ENCODE measurements at regions not wholly inside any gene's neighbourhood (a gene's known extent, or its start where the extent isn't known, plus 50 kb on each side); places are given as distances from the start of the nearest gene placed in this dataset.

- no peak overlapping the region for H3K4me3 ChIP-seq (ENCODE audit: low read depth, low read length)
- TF ChIP-seq CTCF (IDR thresholded peaks at IDR 0.05; ENCODE audit: low read depth, low read length): no peak
These were observed 195.1 kb downstream of the PTPRC start for GRCh38 chr1:198833706-198834503.

- no peak overlapping the region for H3K4me3 ChIP-seq (ENCODE audit: low read depth, low read length)
- no peak for TF ChIP-seq CTCF (IDR thresholded peaks at IDR 0.05; ENCODE audit: low read depth, low read length)
These were observed 198.6 kb downstream of the PTPRC start for GRCh38 chr1:198837278-198838021.

GRCh38 chr1:198838022-198838342, 199.1 kb downstream of the PTPRC start:
- TF ChIP-seq CTCF (IDR thresholded peaks at IDR 0.05; ENCODE audit: low read depth, low read length): no peak
- no peak overlapping the region for H3K4me3 ChIP-seq (ENCODE audit: low read depth, low read length)

- TF ChIP-seq CTCF (IDR thresholded peaks at IDR 0.05; ENCODE audit: low read depth, low read length): no peak
These were observed 202.6 kb downstream of the PTPRC start for GRCh38 chr1:198841477-198841876.

GRCh38 chr1:198842686-198843085, 203.8 kb downstream of the PTPRC start:
- no peak for TF ChIP-seq CTCF (IDR thresholded peaks at IDR 0.05; ENCODE audit: low read depth, low read length)
- H3K4me3 ChIP-seq (ENCODE audit: low read depth, low read length): no peak overlapping the region

More at GRCh38 chr1:198841477-198841876, 202.6 kb downstream of the PTPRC start:
- no peak overlapping the region for H3K4me3 ChIP-seq (ENCODE audit: low read depth, low read length)

- no peak for TF ChIP-seq CTCF (IDR thresholded peaks at IDR 0.05; ENCODE audit: low read depth, low read length)
- H3K4me3 ChIP-seq (ENCODE audit: low read depth, low read length): no peak overlapping the region
These were observed 206.4 kb downstream of the PTPRC start for GRCh38 chr1:198845271-198845670.

- TF ChIP-seq CTCF (IDR thresholded peaks at IDR 0.05; ENCODE audit: low read depth, low read length): no peak
- H3K4me3 ChIP-seq (ENCODE audit: low read depth, low read length): no peak overlapping the region
These were observed 207.0 kb downstream of the PTPRC start for GRCh38 chr1:198845851-198846250.
